Gastrocnemius medialis (tissue), 4 donors: ENCODE measurements at regions not wholly inside any gene's neighbourhood (a gene's known extent, or its start where the extent isn't known, plus 50 kb on each side); places are given as distances from the start of the nearest gene placed in this dataset.

Experiments
- ATAC-seq, 2 donors: fragments of 150-250 bp; one replicate each; pipeline ENCODE4 v1.9.1; 2016
- DNase-seq, 2 donors: peaks; one replicate each; pipeline ENCODE4 v3.0.0-alpha.2; 2019
- H3K27ac ChIP-seq, 4 donors: fragments of 200-600 bp; sonication (generic); 1 replicate in 1 of 4; 2 replicates in 3 of 4; pipeline ENCODE4 v1.5.1; 2016 to 2018; ENCODE audit warnings: mild to moderate bottlenecking in 2 of 4, moderate library complexity in 1 of 4
- H3K27me3 ChIP-seq, 3 donors: fragments of 200-600 bp; sonication (generic) in 2 of 3; 1 replicate in 1 of 3; 2 replicates in 2 of 3; pipeline versions ENCODE4 v1.5.1 to v1.6.0; 2016 to 2019; ENCODE audit warnings: mild to moderate bottlenecking in 1 of 3, moderate library complexity in 1 of 3
- H3K36me3 ChIP-seq, 2 donors: fragments of 200-600 bp; sonication (generic) in 1 of 2; one replicate each; pipeline ENCODE4 v1.5.1; 2017 to 2018
- H3K4me1 ChIP-seq, 2 donors: fragments of 200-600 bp; sonication (generic) in 1 of 2; one replicate each; pipeline ENCODE4 v1.5.1; 2016 to 2017; ENCODE audit warnings: mild to moderate bottlenecking in 2 of 2
- H3K4me3 ChIP-seq, 4 donors: fragments of 200-600 bp; sonication (generic) in 3 of 4; 1 replicate in 1 of 4; 2 replicates in 3 of 4; pipeline ENCODE4 v1.5.1; 2016 to 2019; ENCODE audit warnings: mild to moderate bottlenecking in 2 of 4
- H3K9me3 ChIP-seq, 3 donors: fragments of 200-600 bp; sonication (generic) in 2 of 3; 1 replicate in 1 of 3; 2 replicates in 2 of 3; pipeline ENCODE4 v1.5.1; 2016 to 2019
- CTCF ChIP-seq, 5 experiments: fragments of 450-650 bp in 3 of 5; fragments of 200-600 bp in 2 of 5; sonication (generic) in 2 of 5; IDR thresholded peaks in 4 of 5; conservative IDR thresholded peaks in 1 of 5; 1 replicate in 4 of 5; 2 replicates in 1 of 5; pipeline ENCODE4 v1.5.1; 2016 to 2019; ENCODE audit warnings: antibody characterized with exemption in 5 of 5, mild to moderate bottlenecking in 3 of 5, moderate library complexity in 3 of 5
- POLR2A ChIP-seq, 2 donors: fragments of 450-650 bp; IDR thresholded peaks; one replicate each; pipeline ENCODE4 v1.6.1; 2017; ENCODE audit warnings: antibody characterized with exemption in 2 of 2, mild to moderate bottlenecking in 2 of 2, moderate library complexity in 2 of 2
- in situ Hi-C, 4 donors: fragments of 200-750 bp; cut with MboI; loops; one replicate each; pipeline versions ENCODE4 v1.15.0 to v1.8.0; 2017; ENCODE audit warnings: low sequenced_read_pairs in 4 of 4
- intact Hi-C: fragments of 100-400 bp; cut with DNase I; formaldehyde crosslinking; loops from one replicate; pipeline ENCODE4 v1.15.1; 2023; ENCODE audit warnings: low total_unique reads

DNA sequence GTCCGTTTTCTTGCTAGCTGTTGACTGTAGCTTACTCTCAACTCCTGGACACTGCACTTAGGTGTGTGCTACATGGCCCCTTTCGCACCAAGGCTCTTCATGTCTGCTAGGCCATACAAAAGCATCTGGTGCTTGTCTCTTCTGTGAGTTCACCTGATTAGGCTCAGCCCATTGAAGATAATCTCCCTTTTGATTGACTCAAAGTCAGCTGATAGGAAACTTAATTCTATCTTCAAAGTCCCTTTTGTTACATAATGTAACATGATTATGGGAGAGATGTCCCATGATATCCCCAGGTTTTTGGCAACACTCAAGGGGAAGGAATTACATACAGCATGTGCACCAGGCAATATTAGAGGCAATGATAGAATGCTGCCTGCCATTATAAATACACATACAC lies 263.0 kb upstream of the JAG1 start:
- no peak overlapping the region for H3K27ac ChIP-seq
- TF ChIP-seq POLR2A (IDR thresholded peaks at IDR 0.05) (no peak), CTCF (IDR thresholded peaks at IDR 0.05 in 4 of 5, conservative IDR thresholded peaks at IDR 0.05 in 1 of 5) (no peak)
- no peak for DNase-seq
- peaks cover 0 to 7% of the 10 kb centered on the region in 2 donors for H3K4me1 ChIP-seq
- H3K9me3 ChIP-seq: no peaks in the 10 kb centered on the region
- in situ Hi-C loops (no loop called here), intact Hi-C loops (no loop called here)
- H3K36me3 ChIP-seq: no peaks in the 10 kb centered on the region
- no peak overlapping the region for H3K4me3 ChIP-seq
- ATAC-seq: no peak
- H3K27me3 ChIP-seq: no peaks in the 10 kb centered on the region

DNA sequence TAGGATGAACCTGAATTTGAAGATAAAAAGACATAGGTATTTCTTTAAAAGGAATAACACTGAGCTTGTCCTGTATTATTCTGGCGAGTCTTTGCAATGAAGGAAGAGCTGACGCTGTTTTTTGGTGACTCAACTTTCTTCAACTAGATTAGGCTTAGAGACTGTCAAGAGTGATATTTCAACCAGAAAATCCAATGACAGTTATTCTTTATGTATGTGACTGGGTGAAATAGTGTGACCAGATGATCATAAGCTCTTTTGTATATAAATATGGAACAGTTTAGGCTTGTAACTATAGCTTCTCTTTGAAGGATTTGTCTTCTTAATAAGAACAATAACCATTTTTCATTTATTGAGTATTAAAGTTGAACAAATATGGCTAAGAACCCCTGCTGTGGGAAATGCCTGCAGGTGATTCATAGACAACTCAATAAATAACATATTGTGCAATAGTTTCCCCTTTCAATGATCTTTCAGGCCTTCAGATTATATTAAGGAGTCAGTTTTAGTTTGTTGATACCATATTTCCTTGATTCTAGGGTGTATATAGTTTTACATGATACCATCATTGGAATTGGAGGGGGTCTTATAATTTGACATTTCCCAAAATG lies 265.6 kb upstream of the JAG1 start:
- DNase-seq (no peak), ATAC-seq (no peak)
- H3K36me3 ChIP-seq: no peaks in the 10 kb centered on the region
- TF ChIP-seq CTCF (IDR thresholded peaks at IDR 0.05 in 4 of 5, conservative IDR thresholded peaks at IDR 0.05 in 1 of 5) (no peak), POLR2A (IDR thresholded peaks at IDR 0.05) (no peak)
- intact Hi-C loops (no loop called here), in situ Hi-C loops (no loop called here)
- H3K4me1 ChIP-seq: peaks cover 0 to 7% of the 10 kb centered on the region in 2 donors
- H3K9me3 ChIP-seq: no peaks in the 10 kb centered on the region
- no peak overlapping the region for H3K4me3 ChIP-seq
- H3K27ac ChIP-seq: no peak overlapping the region
- no peaks in the 10 kb centered on the region for H3K27me3 ChIP-seq

DNA sequence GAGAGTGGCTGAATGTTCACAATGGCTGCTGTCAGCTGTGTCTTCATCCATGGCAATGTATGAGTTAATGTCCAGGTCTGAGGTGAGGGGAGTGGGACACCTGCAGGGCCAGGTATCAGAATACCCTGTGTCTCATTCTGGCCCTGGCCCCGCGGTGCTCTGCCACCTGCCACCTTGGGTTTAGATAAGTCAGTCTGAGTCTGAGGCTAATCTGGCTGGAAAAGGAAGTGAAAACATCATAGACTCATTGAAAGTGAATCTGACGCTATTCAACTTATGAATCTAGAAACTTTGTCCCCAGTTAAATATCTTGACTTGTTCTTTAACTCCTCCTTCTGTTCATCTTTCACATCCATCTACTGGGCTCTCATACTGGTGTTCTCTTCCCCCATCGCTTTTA lies 267.1 kb upstream of the JAG1 start:
- H3K4me1 ChIP-seq: no peaks in the 10 kb centered on the region
- H3K9me3 ChIP-seq: no peaks in the 10 kb centered on the region
- ATAC-seq (no peak), DNase-seq (no peak)
- in situ Hi-C loops: no loop called here
- H3K27me3 ChIP-seq: no peaks in the 10 kb centered on the region
- no peak overlapping the region for H3K27ac ChIP-seq
- no peaks in the 10 kb centered on the region for H3K36me3 ChIP-seq
- H3K4me3 ChIP-seq: no peak overlapping the region
- intact Hi-C loops: no loop called here
- no peak for TF ChIP-seq CTCF (IDR thresholded peaks at IDR 0.05 in 4 of 5, conservative IDR thresholded peaks at IDR 0.05 in 1 of 5)
- TF ChIP-seq POLR2A (IDR thresholded peaks at IDR 0.05): no peak

DNA sequence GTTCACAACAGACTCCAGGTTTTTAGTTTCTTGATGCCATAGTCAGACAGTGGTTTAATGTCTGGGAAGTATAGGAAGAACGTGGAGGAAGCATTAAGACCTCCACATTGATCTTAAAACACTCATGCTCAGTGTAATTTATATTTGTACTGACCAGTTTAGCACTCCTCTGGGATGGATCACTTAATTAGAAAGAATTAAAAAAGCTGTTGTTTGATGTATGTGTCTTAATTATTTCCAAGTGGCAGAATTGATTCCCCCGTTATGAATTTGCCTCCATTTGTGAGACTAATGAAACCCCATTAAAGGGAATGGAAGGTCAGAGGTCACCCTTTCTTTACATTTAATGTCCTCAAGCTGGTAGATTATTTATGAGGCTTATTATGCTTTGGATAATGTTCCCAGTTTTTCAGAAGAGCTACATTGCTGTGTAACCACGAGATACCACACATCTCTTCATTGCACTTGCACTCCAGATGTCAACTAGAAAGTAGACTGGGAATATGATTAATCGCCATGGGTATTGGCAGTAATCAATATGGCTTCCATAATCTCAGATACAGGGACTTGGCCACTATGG lies 270.0 kb upstream of the JAG1 start:
- Histone ChIP-seq H3K27ac (no peak overlapping the region), H3K27me3 (no peaks in the 10 kb centered on the region), H3K36me3 (no peaks in the 10 kb centered on the region), H3K4me3 (no peak overlapping the region), H3K4me1 (no peaks in the 10 kb centered on the region), H3K9me3 (no peaks in the 10 kb centered on the region)
- DNase-seq (no peak), ATAC-seq (no peak)
- no peak for TF ChIP-seq CTCF (IDR thresholded peaks at IDR 0.05 in 4 of 5, conservative IDR thresholded peaks at IDR 0.05 in 1 of 5)
- in situ Hi-C loops: no loop called here
- intact Hi-C loops: no loop called here
